Ovary (tissue), 3 donors: ENCODE measurements at regions not wholly inside any gene's neighbourhood (a gene's known extent, or its start where the extent isn't known, plus 50 kb on each side); places are given as distances from the start of the nearest gene placed in this dataset.

Experiments
- EP300 ChIP-seq: sonication (generic); formaldehyde crosslinking; IDR thresholded peaks from one replicate; pipeline ENCODE4 v1.6.1; 2017; ENCODE audit warnings: antibody characterized with exemption
- POLR2A ChIP-seq: fragments of 450-650 bp; IDR thresholded peaks from one replicate; pipeline ENCODE4 v1.6.1; 2017; ENCODE audit warnings: antibody characterized with exemption, mild to moderate bottlenecking, moderate library complexity
- TF ChIP-seq, protein P1 (sequence below), 3 donors: fragments of 450-650 bp in 2 of 3; fragments of 200-600 bp in 1 of 3; IDR thresholded peaks; one replicate each; pipeline versions ENCODE4 v1.5.1 to v1.8.0; 2016 to 2022; ENCODE audit warnings: antibody characterized with exemption in 3 of 3, mild to moderate bottlenecking in 1 of 3
- donor health status: DM: no; HTN: no; CAD: no.

- TF ChIP-seq, protein P1, sequence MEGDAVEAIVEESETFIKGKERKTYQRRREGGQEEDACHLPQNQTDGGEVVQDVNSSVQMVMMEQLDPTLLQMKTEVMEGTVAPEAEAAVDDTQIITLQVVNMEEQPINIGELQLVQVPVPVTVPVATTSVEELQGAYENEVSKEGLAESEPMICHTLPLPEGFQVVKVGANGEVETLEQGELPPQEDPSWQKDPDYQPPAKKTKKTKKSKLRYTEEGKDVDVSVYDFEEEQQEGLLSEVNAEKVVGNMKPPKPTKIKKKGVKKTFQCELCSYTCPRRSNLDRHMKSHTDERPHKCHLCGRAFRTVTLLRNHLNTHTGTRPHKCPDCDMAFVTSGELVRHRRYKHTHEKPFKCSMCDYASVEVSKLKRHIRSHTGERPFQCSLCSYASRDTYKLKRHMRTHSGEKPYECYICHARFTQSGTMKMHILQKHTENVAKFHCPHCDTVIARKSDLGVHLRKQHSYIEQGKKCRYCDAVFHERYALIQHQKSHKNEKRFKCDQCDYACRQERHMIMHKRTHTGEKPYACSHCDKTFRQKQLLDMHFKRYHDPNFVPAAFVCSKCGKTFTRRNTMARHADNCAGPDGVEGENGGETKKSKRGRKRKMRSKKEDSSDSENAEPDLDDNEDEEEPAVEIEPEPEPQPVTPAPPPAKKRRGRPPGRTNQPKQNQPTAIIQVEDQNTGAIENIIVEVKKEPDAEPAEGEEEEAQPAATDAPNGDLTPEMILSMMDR (IDR thresholded peaks at IDR 0.05), result no peak
- no peak for TF ChIP-seq POLR2A
- no peak for TF ChIP-seq EP300
Measured at GRCh38 chr4:176583278-176583677, 209.4 kb downstream of the VEGFC start.
